HG03066 (cell line): ENCODE measurements at regions not wholly inside any gene's neighbourhood (a gene's known extent, or its start where the extent isn't known, plus 50 kb on each side); places are given as distances from the start of the nearest gene placed in this dataset.

Source experiments
- ATAC-seq: cut with Tn5 transposase; IDR thresholded peaks from one replicate; pipeline ENCODE4 v1.9.1; 2021; ENCODE audit warnings: low read depth; ENCODE audit not compliant: unreplicated experiment

GRCh38 chr2:122736279-122736678, 980.8 kb downstream of the TSN start:
- no peak for ATAC-seq

GRCh38 chr2:122737429-122738077, 982.1 kb downstream of the TSN start:
- ATAC-seq, result peak; percentile 80

- ATAC-seq, result no peak
Observed at GRCh38 chr2:122739732-122740593, 984.5 kb downstream of the TSN start.

GRCh38 chr2:122740594-122740948, 985.1 kb downstream of the TSN start:
- no peak for ATAC-seq

GRCh38 chr2:122741403-122741802, 986.0 kb downstream of the TSN start:
- ATAC-seq, result no peak

- no peak for ATAC-seq
Observed at GRCh38 chr2:122743021-122743675, 987.7 kb downstream of the TSN start.

- ATAC-seq, result no peak
Observed at GRCh38 chr2:122745603-122746002, 990.2 kb downstream of the TSN start.

GRCh38 chr2:122747670-122748069, 992.2 kb downstream of the TSN start:
- no peak for ATAC-seq

- ATAC-seq, result no peak
Observed at GRCh38 chr2:122748552-122749011, 993.1 kb downstream of the TSN start.

- ATAC-seq, result no peak
Observed at GRCh38 chr2:122749405-122749804, 994.0 kb downstream of the TSN start.

- no peak for ATAC-seq
Observed at GRCh38 chr2:122750095-122750494, 994.6 kb downstream of the TSN start.

GRCh38 chr2:122750808-122751207, 995.4 kb downstream of the TSN start:
- ATAC-seq, result no peak

GRCh38 chr2:122753336-122753735, 997.9 kb downstream of the TSN start:
- ATAC-seq, result no peak

- ATAC-seq, result no peak
Observed at GRCh38 chr2:122754561-122754960, 999.1 kb downstream of the TSN start.

- ATAC-seq, result no peak
Observed at GRCh38 chr2:122755281-122755780, 999.9 kb downstream of the TSN start.

GRCh38 chr2:122758967-122759366, 1003.5 kb downstream of the TSN start:
- ATAC-seq, result peak; percentile 67

GRCh38 chr2:122764014-122764413, 1008.6 kb downstream of the TSN start:
- ATAC-seq, result no peak

- ATAC-seq, result no peak
Observed at GRCh38 chr2:122780251-122780650, 1024.8 kb downstream of the TSN start.

- no peak for ATAC-seq
Observed at GRCh38 chr2:122794100-122794499, 1038.6 kb downstream of the TSN start.

- no peak for ATAC-seq
Observed at GRCh38 chr2:122795763-122796162, 1040.3 kb downstream of the TSN start.

- no peak for ATAC-seq
Observed at GRCh38 chr2:122799391-122799790, 1043.9 kb downstream of the TSN start.
